H54 (cell line): ENCODE measurements at regions not wholly inside any gene's neighbourhood (a gene's known extent, or its start where the extent isn't known, plus 50 kb on each side); places are given as distances from the start of the nearest gene placed in this dataset.

Experiments used
- DNase-seq: peaks from one replicate; pipeline ENCODE4 v3.0.0; 2011; ENCODE audit warnings: low spot score, mixed read lengths; ENCODE audit not compliant: insufficient read length
- FAIRE-seq: peaks from 3 replicates; lab custom pipeline; 2011; peaks lifted over from hg19 to GRCh38; lab: Jason Lieb, UNC
- POLR2A ChIP-seq: IDR thresholded peaks from 2 replicates; pipeline ENCODE4 v1.6.1; 2011; ENCODE audit warnings: low read depth, mild to moderate bottlenecking, low read length

GRCh38 chr1:184255560-184255959 is 131.3 kb upstream of the C1orf21 start:
- FAIRE-seq (no peak), DNase-seq (no peak)
- TF ChIP-seq POLR2A, result no peak

GRCh38 chr1:184257873-184258272 is 129.0 kb upstream of the C1orf21 start:
- TF ChIP-seq POLR2A, result no peak
- DNase-seq, result no peak
- no peak for FAIRE-seq

- no peak for TF ChIP-seq POLR2A
- FAIRE-seq (no peak), DNase-seq (no peak)
Observed at GRCh38 chr1:184258525-184258924, 128.3 kb upstream of the C1orf21 start.

- FAIRE-seq (peak; percentile 48), DNase-seq (peak; percentile 26)
- TF ChIP-seq POLR2A, result no peak
Observed at GRCh38 chr1:184260382-184260781, 126.4 kb upstream of the C1orf21 start.

DNA sequence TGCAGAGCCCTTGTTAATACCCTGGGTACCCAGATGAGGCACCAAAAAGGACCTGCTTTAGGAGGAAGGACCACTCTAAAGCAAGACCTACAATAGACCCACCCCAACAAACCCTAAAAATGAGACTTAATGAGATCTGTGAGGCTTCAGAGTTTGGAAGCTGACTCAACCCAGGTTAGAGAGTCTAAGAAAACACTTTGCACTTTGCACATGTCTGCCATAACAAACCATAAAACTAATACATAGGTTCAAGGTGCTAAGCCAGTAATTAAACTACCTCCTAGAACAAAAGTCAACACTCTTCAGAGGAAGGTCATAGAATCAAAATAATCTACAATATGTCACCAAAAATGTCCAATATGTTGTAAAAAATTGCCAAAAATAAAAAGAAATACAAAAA is 124.7 kb upstream of the C1orf21 start:
- no peak for TF ChIP-seq POLR2A
- FAIRE-seq (no peak), DNase-seq (no peak)

DNA sequence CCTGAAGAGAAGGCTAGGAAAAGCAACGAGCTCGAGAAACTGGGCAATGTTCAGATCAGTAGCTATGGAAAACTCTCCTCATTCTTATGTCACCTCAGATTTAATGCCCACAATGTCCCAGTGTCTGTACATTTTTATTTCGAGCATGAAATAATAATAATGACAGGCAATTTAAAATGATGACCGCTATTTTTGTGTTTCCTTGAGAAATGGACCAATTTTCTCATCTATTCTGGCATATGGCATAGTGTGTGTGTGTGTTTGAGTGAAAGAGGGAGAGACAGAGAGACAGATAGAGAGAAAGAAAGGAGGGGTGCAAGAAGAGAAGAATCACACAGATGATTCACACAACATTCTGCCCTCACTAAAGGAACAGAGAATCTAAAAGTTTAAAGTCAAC is 119.1 kb upstream of the C1orf21 start:
- TF ChIP-seq POLR2A, result no peak
- DNase-seq, result no peak
- no peak for FAIRE-seq

GRCh38 chr1:184270556-184270955 is 116.3 kb upstream of the C1orf21 start:
- no peak for TF ChIP-seq POLR2A
- FAIRE-seq (peak; percentile 55), DNase-seq (no peak)

- DNase-seq, result peak; percentile 41
- no peak for TF ChIP-seq POLR2A
Observed at GRCh38 chr1:184272175-184272866, 114.5 kb upstream of the C1orf21 start.

DNA sequence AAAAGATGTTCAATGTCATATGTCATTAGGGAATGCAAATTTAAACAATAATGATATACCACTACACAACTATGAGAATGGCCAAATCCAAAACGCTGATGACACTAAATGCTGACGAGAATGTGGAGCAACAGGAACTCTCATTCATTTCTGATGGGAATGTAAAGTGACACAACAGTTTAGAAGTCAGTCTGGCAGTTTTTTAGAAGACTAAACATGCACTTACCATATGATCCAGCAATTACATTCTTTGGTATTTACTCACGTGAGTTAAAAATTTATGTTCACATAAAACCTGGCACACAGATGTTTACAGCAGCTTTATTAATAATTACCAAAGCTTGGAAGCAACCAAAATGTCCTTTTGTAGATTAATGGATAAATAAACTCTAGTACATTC is 110.4 kb upstream of the C1orf21 start:
- no peak for FAIRE-seq
- no peak for TF ChIP-seq POLR2A
- DNase-seq, result no peak

More at GRCh38 chr1:184272175-184272866, 114.5 kb upstream of the C1orf21 start:
- peak; percentile 93 for FAIRE-seq

DNA sequence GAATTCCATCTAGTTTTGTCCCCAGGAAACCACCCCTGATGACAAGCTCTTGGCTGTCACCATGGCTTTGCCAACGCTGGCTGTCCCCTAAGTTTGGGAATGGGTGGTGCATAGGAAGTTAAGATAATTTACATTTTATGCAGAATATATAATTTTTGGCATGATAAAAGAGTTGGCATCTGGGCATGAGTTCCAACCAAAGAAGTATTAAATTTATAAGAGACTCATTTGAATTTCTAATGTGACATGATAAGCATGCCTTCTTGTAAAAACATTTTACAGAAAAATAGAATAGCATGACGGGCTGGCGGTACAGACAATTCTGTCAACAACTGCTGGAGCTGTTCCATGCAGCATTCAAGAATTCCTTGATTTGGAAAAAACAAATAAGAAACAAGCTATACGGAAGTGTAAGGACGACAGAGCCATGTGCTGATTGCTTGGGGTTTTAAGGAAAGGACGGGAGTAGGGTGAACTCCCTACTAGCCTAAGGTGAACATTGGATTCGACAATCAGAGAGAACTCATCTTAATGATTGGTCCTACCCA is 106.8 kb upstream of the C1orf21 start:
- FAIRE-seq, result no peak
- no peak for DNase-seq
- TF ChIP-seq POLR2A, result no peak

DNA sequence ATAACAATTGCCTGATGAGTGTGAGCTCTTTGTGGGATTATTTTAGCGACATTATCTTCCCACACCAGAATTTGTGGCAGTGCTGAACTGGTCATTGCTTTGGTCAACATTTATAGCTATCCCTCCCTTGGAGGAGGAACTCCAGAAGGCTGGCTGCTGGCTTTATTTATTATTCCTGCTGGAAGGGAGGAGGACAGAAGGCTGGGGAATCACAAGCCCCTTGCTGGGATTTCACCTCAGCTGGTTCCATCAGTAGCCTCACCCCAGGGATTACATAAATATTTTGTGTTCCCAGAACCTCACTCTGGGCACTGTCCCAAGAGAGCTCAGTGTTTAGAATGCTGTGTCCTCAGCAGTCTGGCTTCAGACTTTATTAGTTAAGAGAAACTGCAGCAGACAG is 102.8 kb upstream of the C1orf21 start:
- FAIRE-seq, result no peak
- no peak for TF ChIP-seq POLR2A
- no peak for DNase-seq

- TF ChIP-seq POLR2A, result no peak
Observed at GRCh38 chr1:184284900-184285299, 101.9 kb upstream of the C1orf21 start.

GRCh38 chr1:184285401-184286087 is 101.3 kb upstream of the C1orf21 start:
- DNase-seq (no peak), FAIRE-seq (no peak)
- no peak for TF ChIP-seq POLR2A

More at GRCh38 chr1:184284900-184285299, 101.9 kb upstream of the C1orf21 start:
- no peak for FAIRE-seq
- no peak for DNase-seq

DNA sequence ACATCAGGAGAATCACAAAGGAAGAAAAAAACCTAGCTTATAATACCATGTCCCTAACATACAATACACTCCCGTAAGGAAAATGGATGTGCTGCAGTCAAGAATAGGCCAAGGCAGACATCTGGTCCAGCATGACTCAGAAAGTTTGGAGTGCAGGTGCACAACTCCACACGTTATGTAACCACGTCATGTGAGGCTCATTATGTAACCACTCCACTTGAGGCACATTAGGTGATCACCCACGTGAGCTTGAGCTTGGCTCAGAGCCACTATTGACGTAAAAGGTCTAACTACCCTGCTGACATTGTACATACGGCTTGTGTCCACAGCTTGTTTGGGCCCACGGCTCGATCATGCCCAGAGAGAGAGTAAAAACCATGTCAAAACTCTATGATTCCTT is 99.8 kb upstream of the C1orf21 start:
- no peak for TF ChIP-seq POLR2A
- FAIRE-seq, result no peak
- no peak for DNase-seq
